BJ (cell line): ENCODE measurements at regions not wholly inside any gene's neighbourhood (a gene's known extent, or its start where the extent isn't known, plus 50 kb on each side); places are given as distances from the start of the nearest gene placed in this dataset.

Source experiments
- CTCF ChIA-PET: fragments of 350-600 bp; formaldehyde crosslinking; extraction: SDS; loops from one replicate; lab custom pipeline; 2021; ENCODE audit warnings: antibody characterized with exemption, inconsistent platforms; lab: Yijun Ruan, JAX
- POLR2A ChIA-PET: fragments of 300-600 bp; sonication (Branson Sonifier 250); formaldehyde crosslinking; extraction: SDS; loops from one replicate; lab custom pipeline; 2021; ENCODE audit warnings: antibody characterized with exemption; lab: Charles Lee
- DNase-seq: peaks from one replicate; pipeline ENCODE4 v3.0.0-alpha.2; 2011; ENCODE audit warnings: low read depth
- H3K27me3 ChIP-seq: 2 replicates; pipeline ENCODE4 v1.6.0; 2011; ENCODE audit warnings: low read length; ENCODE audit not compliant: control insufficient read depth, insufficient read depth
- H3K36me3 ChIP-seq: 2 replicates; pipeline ENCODE4 v1.5.1; 2011; ENCODE audit warnings: low read length; ENCODE audit not compliant: control insufficient read depth, insufficient read depth
- H3K4me3 ChIP-seq: 2 replicates; pipeline ENCODE4 v1.5.1; 2011; ENCODE audit warnings: low read depth, mild to moderate bottlenecking, control low read depth, low read length
- CTCF ChIP-seq: IDR thresholded peaks from 2 replicates; pipeline ENCODE4 v1.5.1; 2011; ENCODE audit warnings: low read depth, mild to moderate bottlenecking, control low read depth, inconsistent platforms, low read length, moderate library complexity; ENCODE audit not compliant: insufficient read depth

- TF ChIP-seq CTCF, result no peak
- Histone ChIP-seq H3K36me3 (no peaks in the 10 kb centered on the region), H3K27me3 (no peaks in the 10 kb centered on the region), H3K4me3 (no peak overlapping the region)
- ChIA-PET POLR2A (no interaction called here), CTCF (no interaction called here)
- no peak for DNase-seq
Observed at GRCh38 chr7:109386959-109387358, 817.3 kb downstream of the DNAJB9 start.

- CTCF ChIA-PET, result no interaction called here
- H3K36me3 ChIP-seq, result no peaks in the 10 kb centered on the region
- no peak overlapping the region for H3K4me3 ChIP-seq
- POLR2A ChIA-PET, result no interaction called here
- DNase-seq, result no peak
- H3K27me3 ChIP-seq, result no peaks in the 10 kb centered on the region
- no peak for TF ChIP-seq CTCF
Observed at GRCh38 chr7:109387530-109387929, 817.9 kb downstream of the DNAJB9 start.

- TF ChIP-seq CTCF, result no peak
- ChIA-PET POLR2A (no interaction called here), CTCF (no interaction called here)
- Histone ChIP-seq H3K4me3 (no peak overlapping the region), H3K27me3 (no peaks in the 10 kb centered on the region), H3K36me3 (no peaks in the 10 kb centered on the region)
- DNase-seq, result no peak
Observed at GRCh38 chr7:109391240-109391639, 821.6 kb downstream of the DNAJB9 start.

- H3K4me3 ChIP-seq, result no peak overlapping the region
- TF ChIP-seq CTCF, result no peak
- ChIA-PET POLR2A (no interaction called here), CTCF (no interaction called here)
- no peaks in the 10 kb centered on the region for H3K27me3 ChIP-seq
- H3K36me3 ChIP-seq, result no peaks in the 10 kb centered on the region
- no peak for DNase-seq
Observed at GRCh38 chr7:109402107-109402506, 832.4 kb downstream of the DNAJB9 start.

- no peak overlapping the region for H3K4me3 ChIP-seq
- ChIA-PET POLR2A (no interaction called here), CTCF (no interaction called here)
- H3K36me3 ChIP-seq, result no peaks in the 10 kb centered on the region
- no peaks in the 10 kb centered on the region for H3K27me3 ChIP-seq
- no peak for DNase-seq
- TF ChIP-seq CTCF, result no peak
Observed at GRCh38 chr7:109407756-109408155, 838.1 kb downstream of the DNAJB9 start.
